ENCODE measurements at regions not wholly inside any gene's neighbourhood (a gene's known extent, or its start where the extent isn't known, plus 50 kb on each side); places are given as distances from the start of the nearest gene placed in this dataset.

DNA sequence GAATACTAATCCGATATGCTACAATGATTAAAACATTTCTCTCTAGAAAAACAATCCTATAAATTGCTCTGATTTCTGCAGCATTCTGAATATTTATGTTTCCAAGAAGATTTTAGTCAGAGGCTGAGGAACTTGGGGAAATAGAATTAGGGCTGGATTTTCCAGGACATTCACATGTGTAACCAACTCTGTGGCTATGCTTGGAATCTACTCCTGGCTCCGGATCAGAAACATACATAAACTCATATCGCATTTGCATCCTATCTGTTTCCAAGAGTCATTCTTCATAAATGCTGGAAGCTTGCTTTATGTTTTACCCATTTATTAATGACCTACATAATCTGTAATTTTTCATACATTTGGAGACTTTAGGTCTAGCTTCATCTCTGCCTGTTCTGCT is 459.9 kb upstream of the MARCKS start:
- TF ChIP-seq, protein P1, sequence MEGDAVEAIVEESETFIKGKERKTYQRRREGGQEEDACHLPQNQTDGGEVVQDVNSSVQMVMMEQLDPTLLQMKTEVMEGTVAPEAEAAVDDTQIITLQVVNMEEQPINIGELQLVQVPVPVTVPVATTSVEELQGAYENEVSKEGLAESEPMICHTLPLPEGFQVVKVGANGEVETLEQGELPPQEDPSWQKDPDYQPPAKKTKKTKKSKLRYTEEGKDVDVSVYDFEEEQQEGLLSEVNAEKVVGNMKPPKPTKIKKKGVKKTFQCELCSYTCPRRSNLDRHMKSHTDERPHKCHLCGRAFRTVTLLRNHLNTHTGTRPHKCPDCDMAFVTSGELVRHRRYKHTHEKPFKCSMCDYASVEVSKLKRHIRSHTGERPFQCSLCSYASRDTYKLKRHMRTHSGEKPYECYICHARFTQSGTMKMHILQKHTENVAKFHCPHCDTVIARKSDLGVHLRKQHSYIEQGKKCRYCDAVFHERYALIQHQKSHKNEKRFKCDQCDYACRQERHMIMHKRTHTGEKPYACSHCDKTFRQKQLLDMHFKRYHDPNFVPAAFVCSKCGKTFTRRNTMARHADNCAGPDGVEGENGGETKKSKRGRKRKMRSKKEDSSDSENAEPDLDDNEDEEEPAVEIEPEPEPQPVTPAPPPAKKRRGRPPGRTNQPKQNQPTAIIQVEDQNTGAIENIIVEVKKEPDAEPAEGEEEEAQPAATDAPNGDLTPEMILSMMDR (IDR thresholded peaks at IDR 0.05) = no peak
- TF ChIP-seq POLR2AphosphoS5 (IDR thresholded peaks at IDR 0.05) = no peak
